ENCODE measurements at regions not wholly inside any gene's neighbourhood (a gene's known extent, or its start where the extent isn't known, plus 50 kb on each side); places are given as distances from the start of the nearest gene placed in this dataset.

DNA sequence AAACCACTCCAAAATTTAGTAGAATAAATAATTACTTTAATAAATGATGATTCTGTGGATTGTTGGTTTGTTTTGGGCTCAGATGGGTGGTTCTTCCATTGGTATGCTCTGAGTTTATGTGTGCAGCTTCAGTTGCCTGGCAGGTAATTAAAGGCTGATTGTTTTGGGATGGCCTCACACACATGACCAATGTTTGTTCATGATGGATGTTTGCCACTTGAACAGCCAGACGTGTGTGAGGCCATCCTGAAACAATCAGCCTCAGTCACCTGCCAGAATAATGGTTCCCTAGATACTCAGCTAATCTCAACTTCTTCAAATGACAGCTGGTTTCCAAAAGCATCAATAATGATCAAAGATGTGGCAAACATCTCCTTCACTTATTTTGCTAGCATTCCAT is 352.5 kb upstream of the GULP1 start:
- no peak for ATAC-seq

DNA sequence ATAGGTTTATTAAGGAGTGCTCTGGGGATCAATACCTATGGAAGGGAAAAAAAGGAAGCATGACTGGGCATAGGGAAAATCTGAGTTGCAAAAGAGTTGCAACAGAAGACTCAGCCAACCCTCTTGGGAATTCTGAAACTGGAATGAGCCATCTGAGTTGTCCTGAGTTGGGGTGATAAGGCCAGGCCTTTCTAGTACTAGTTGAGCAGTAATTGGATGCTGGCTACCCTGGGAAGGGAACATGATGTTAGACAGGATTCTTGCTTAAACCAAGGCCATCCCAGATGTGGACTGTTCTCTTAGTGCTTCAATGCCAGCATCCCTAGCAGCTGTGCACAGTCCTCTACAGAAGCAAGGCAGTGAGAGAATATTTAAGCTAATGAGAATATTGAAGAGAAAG is 348.8 kb upstream of the GULP1 start:
- ATAC-seq = no peak

DNA sequence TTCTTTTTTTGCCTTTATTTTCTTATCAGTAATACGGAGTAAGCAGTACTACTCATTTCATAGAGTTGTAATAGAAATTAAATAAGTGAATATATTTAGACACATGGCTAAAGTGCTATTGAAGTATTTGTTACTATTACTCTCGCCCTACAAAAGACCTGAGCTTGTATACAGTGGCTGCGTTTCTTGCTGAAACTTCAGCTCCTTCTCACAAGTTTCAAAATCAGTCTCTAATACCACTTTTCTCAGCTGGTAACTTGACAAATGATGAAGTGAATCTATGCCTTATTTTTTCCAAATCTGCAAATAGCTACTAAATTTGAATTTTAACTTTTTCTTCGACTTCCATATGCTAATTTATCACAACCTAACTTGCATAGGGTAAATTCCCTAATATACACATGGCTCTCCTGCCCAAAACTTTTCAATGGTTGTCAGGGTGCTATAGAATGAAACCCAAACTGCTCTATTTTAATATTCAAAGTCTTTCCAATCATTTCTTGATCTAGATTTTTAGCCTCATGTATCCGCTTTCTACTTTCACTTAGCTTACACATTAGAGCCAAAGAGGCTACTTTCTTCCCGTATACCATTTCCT is 347.8 kb upstream of the GULP1 start:
- no peak for ATAC-seq

DNA sequence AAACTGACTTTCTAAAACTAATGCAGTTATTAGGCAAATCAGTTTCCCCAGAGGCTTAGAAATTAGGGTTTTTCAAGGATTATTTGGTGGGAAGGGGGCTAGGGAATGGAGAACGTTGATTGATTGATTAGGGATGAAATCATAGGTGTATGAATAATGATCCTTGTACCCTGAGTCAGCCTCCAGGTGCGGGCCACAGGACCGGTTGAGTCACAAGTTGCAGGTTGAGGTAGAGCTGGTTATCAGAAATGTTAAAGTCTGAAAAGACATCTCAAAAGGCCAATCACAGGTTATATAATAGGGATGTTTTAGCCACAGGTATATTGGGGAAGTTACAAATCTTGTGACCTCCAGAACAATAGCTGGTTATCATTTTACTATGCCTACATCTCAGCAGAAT is 341.8 kb upstream of the GULP1 start:
- no peak for ATAC-seq

DNA sequence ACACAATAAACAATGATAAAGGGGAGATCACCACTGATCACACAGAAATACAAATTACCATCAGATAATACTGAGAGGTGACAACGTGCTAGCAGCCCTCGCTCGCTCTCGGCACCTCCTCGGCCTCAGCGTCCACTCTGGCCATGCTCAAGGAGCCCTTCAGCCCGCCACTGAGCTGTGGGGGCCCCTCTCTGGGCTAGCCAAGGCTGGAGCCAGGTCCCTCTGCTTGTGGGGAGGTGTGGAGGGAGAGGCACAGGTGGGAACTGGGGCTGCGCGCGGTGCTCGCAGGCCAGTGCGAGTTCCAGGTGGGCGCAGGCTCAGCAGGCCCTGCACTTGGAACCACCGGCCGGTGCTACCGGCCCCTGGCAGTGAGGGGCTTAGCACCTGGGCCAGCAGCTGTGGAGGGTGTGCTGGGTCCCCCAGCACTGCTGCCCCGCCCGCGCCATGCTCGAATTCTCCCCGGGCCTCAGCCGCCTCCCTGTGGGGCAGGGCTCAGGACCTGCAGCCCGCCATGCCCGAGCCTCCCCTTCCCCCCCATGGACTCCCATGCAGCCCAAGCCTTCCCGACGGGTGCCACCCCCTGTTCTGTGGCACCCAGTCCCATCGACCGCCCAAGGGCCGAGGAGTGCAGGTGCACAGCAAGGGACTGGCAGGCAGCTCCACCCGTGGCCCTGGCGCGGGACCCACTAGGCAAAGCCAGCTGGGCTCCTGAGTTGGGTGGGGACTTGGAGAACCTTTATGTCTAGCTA is 340.0 kb upstream of the GULP1 start:
- ATAC-seq = no peak

DNA sequence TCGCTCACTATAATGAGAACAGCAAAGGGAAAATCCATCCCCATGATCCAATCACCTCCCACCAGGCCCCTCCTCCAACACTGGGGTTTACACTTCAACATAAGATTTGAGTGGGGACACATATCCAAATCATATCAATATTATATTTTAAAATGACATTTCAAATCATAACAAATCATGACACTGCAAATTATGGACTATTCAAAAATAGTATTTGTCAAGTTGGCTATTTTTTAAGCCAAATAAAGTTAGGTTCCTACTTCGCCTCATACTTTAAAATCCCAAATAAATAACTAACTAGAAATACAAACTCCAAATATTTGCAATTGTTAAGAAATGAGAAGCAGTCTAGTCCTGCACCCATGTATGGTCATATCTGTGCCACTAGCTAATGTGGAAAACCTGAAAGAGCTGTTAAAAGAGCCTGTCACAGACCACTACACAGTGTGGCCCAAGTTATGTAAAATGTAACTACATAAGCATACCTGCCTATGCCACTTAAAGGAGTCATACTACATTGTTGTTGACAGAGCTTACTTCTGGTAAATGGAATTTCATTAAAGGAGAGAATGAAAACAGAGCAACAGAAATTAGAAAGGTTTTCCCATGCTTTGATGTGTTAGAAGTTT is 334.7 kb upstream of the GULP1 start:
- ATAC-seq = peak; percentile 55

DNA sequence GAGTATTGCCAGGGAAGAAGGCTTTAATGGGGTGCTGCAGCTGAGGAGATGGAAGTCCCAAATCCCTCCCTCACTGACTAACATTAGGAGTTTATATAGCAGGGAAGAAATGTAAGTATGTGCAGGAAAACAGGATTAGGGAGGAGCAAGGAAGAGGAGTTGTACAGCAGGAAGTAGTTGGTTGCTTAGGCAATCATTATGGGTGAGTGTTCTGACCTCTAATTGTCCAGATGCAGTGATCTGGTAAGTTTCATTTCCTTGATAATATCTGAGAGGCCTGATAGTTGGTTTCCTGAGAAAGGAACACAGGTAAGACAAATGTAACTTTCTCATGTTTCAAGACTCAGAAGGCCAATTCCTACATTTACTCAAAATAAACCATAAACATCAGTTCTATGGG is 331.9 kb upstream of the GULP1 start:
- ATAC-seq = peak; percentile 76

DNA sequence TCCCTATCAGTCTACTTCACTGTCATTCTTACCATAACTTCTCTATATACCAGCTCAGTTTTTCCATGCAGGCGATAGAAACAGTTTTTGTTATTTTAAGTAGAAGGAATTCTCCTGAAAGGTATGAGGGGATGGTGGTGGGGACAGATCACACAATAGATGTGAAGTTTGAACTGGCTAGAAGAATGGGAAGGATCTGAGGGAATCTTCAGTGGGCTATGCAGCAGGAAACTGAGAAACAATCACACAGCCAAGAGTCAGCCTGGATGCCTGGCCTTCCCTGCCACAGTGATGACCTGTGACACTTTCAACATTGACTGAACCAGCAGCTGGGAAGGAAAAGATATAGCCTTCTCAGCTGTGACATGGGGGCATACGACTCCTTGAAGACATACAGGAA is 329.1 kb upstream of the GULP1 start:
- no peak for ATAC-seq

DNA sequence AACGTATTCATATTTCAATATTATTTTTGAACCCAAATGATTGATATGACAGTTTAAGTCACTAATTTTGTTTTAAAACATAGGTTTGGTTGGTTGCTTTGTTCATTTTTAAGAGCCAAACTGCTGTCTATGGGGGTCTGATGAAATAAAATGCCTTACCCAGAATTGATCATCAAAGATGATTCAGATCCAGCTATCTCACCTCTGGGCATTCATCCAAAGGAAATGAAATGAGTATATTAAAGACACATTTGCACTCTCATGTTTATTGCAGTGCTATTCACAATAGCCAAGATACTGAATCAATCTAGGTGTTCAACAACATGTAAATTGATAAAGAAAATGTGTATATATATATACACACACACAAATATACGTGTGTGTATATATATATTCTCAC is 326.9 kb upstream of the GULP1 start:
- ATAC-seq = no peak

DNA sequence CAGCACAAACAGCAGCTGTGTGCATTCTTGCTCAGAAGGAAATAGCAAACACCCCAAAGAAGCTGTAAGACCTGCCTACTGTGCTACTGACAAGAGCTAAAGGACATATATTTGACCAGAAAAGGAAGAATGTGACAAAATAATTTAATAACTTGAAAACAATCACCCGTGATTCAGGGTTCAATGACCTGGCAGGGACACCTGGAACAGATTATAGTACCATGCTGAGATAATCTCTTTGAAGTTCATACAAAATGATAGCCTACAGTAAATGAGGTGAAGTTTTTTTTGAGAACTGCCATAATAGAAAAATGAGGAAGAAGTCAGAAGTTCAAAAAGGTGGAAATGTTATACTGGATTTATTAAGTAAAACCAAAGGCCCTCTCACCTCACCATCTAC is 324.8 kb upstream of the GULP1 start:
- ATAC-seq = no peak

DNA sequence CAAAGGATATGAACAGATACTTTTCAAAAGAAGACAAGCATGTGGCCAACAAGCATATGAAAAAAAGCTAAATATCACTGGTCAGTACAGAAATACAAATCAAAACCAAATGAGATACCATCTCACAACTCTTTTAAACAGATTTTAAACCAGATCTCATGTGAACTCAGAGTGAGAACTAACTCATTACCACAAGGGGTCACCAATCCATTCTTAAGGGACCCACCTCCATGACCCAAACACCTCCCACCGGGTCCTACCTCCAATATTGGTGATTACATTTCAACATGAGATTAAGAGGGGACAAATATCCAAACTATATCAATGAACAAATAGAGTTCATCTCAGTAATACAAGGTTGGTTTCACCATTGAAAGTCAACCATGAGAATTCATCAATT is 319.8 kb upstream of the GULP1 start:
- ATAC-seq = no peak

DNA sequence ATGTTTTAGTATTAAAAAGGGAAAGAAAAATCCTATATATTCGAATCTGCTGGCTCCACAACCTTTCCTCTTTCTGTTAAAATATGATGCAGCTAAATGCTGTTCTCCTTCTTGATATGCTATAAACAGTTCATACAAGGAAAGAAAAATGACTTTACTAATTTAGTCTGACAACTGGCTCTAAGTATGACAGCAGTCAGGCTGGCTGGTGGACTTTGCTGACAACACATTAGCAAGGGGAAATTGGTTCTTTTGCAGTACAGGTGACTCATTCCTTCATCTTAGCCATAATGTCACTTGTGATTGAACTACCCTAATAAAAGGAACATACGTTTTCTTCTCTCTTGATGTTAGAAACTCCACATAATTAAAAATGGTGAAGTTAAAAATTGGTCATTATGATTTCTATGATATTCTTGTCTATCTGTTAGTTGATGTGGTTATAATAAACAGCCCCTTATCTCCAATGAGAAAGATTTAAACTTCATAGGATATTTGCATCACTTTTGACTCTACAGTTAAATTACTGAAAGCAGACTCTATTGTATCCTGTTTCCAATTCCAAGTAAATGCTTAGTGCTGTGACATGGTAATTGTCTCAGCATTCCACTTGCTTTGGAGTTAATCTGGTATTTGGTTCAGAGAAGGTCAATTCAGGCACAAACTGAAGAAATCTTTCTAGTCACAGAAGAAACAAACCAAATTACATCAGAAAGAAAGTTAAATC is 315.3 kb upstream of the GULP1 start:
- ATAC-seq = peak; percentile 52

DNA sequence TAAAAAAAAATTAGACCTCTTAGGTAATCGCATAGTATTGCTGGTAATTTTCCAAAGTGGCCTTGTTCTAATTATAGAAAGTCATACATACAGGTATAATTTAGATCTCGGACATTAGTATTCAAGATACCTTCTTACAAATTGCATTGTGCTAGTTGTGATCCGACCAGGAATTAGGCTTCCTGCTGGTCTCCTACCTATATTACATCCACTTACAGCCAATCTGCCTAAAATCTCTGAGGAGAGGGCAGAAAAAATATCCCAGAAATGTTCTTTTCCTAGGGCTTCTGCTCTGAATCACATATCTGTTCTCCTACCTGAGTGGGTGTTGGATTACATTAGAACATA is 314.7 kb upstream of the GULP1 start:
- no peak for ATAC-seq

DNA sequence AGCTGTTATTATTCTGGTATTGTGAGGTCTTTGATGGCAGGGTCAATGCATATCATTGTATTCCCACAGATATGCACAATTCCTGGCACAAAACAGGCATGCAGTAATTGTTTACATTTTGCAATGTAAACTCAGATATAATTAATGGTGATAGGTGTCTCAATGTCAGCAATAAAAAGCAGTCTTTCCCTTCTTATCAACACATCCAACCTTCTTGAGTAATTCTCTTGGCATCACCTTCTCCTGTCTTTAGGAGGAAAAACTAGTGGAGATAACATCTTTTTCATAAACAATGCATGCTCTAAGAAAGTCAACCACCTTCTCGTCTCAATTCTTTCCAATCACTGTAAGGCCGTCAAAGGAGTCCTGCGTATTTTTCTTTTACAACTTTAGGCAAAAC is 313.3 kb upstream of the GULP1 start:
- no peak for ATAC-seq

DNA sequence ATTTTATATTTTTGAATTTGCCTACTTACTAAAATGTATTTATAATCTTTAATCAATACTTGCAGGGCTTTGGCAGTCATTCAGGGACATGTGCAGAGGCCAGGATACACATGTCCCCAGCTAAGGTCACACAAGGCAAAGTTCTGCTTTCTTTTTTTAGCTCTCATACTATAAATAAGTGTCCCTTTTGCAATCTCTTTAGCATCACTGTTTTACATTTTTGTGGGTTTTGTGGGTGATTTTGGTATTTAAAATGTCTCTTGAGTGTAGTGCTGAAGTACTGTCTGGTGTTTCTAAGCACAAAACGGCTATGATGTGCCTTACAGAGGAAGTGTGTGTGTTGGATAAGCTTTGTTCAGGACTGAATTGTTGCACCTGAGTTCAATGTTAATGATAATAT is 309.0 kb upstream of the GULP1 start:
- ATAC-seq = no peak

DNA sequence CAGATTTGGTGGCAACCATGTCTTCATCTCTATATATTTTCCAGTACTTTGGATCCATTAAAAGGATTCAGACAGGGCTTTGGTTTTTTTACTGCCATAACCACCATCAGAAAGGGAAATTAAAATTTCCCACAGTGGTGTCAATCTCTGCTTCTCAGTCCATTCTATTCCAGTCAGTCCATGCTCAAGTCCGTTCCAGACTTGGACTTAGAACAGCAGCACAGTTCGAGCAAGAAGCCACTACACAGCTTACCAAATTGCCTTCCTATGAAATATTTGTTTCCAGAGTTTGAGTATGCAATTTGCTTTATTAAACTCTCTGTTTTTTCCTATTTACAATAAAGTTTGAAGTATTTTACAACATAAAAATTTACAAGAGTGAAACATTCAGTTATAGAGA is 306.5 kb upstream of the GULP1 start:
- ATAC-seq = no peak

DNA sequence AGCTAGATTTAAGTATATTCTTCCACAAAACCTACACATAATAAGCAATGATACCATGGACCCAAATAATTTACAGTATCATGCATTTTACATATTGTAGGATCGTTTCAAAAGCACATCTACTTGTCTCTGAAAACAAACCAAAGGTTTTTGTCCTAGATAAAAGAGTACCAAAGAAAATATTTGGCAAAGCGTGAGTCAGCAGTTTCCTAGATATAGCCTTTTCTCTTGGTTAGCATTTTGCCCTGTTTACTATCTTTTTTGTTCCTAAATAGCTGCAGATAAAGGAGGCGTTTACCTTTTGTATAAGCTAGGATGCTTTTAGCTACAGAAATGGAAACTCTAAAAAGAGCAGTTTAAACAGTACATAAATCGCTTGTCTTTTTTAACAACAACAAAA is 305.8 kb upstream of the GULP1 start:
- ATAC-seq = no peak

DNA sequence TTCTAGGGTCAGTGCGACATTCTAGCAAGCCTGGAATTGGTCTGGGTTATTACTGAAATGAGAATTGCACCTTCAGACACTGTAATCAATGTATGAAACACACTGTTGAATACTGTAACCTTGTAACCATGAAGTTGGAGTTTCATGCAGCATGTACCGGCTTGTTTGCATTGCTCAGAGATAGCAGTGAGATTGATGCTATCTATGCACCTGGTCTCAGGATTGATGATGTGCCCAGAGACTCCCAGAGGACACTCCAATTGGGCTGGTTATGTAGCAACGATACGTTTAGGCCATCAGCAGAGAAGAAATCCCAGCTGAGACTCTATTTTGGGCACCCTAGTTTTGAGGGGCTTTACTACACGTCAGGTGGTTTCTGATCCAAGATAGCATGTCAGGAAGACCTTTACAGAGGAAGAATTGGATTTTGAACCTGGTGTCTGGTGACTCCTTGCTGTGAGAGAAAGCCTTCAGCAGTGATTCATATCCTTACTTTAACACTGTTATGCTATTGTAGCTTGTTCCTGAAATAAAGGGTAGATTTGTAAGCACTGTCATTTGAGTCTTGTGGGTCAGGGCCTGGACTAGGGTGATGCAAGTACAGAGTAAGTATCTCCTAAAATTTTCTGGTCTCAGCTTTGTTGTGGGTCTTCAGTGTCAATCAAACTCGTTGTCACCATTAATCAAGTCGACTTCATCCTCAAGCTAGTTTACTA is 305.1 kb upstream of the GULP1 start:
- no peak for ATAC-seq

DNA sequence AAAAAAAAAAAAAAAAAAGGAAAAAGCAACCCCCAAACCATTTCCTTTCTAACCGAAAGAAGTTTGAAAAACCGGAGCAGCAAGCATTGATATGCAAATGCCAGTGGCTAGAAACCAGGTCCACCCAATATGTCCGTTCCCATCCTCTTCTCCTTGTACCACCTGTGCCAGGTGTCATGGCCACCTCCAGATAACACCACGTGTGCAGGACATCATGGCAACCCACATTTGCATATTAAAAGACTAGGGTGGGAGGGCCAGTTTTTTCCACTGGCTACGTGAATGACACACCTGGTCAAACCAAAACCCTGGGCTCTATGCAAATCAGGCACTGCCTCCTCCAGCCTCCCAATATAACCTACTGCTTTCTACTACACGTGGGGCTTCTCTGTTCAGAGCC is 303.3 kb upstream of the GULP1 start:
- no peak for ATAC-seq

DNA sequence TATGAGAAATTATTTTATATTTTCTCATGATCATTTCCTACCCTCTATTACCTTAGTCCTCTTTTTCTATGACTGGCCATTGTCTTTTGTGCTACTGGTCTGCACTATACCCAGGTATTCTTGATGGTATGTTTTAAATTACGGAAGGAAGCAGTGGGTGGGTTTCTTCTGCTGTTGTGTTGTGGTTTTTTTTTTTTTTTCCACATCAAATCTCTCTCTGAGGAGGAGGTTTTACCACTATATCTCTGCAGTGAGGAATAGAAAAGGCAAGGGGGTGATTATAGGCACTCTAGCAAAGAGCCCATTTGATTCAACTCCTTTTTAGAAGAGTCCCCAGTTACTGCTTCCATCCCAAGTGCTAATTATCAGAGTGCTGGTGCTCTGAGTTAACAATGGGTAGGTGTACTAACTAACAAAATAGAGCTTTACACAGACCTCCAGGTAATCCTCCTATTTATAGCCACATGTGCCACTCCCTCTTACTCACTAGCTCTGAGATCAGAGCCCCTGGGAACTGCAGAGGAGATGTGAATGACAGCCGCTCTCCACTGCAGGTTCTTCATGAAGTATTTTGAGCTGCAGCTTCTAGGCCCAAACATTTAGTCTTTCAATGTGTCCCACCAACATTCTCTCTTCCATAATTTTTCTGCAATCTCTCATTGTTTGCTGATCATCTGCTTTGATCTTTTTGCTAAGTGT is 301.6 kb upstream of the GULP1 start:
- ATAC-seq = peak; percentile 49

DNA sequence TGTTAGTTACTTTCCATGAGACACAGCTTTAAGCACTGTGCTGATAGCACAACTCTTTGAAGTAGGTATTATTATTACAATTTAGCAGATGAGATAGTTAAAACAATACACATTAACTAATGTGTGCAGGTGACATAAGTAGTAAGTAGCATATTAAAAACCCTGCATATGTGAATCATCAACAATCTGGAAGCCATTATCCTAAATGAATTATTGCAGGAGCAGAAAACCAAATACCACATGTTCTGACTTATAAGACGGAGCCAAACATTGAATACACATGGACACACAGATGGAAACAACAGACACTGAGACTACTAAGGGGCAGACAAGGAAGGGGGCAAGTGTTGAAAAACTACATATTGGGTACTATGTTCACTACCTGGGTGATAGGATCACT is 300.3 kb upstream of the GULP1 start:
- ATAC-seq = no peak

All from esophagus mucosa (tissue), 1 donor.